ENCODE measurements at regions not wholly inside any gene's neighbourhood (a gene's known extent, or its start where the extent isn't known, plus 50 kb on each side); places are given as distances from the start of the nearest gene placed in this dataset.
"Not testable (repeated sequence)": the region's sequence is repeated elsewhere in the genome, so short reads cannot be mapped to it uniquely, and the experiment has no call there.

DNA sequence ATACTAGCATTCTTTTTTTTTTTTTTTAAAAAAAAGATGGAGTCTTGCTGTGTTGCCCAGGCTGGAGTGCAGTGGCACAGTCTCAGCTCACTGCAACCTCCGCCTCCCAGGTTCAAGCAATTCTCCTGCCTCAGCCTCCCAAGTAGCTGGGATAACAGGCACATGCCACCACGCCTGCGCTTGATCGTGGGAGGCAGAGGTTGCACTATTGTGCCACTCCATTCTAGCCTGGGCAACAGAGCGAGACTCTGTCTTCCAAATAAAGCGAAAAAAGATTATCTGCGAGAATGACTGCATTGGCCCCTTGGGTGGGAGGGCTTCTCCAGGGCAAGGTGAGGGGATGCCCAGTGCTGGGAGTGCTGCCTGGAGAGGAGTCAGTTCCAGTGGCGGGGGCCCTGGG is 1357.1 kb downstream of the CDH12 start:
- TF ChIP-seq POLR2A (IDR thresholded peaks at IDR 0.05; ENCODE audit: low read length); GATA1 (IDR thresholded peaks at IDR 0.05; ENCODE audit: low read depth, low read length): not testable (repeated sequence)
